IMR-90 (cell line): ENCODE measurements at regions not wholly inside any gene's neighbourhood (a gene's known extent, or its start where the extent isn't known, plus 50 kb on each side); places are given as distances from the start of the nearest gene placed in this dataset.
A peak's percentile ranks its signal among the peaks of the same experiment; 100 is the strongest.

ENCODE experiments used
- ATAC-seq: fragments of 200-7000 bp; cut with Tn5 transposase; 2 replicates; pipeline ENCODE4 v1.9.1; 2020; ENCODE audit warnings: low read depth, mild to moderate bottlenecking, moderate library complexity
- BruUV-seq: library from RNA; stranded (reverse); fragments of 400-500 nt; replicated peaks from 2 replicates; lab custom pipeline; 2021; lab: Mats Ljungman, UMichigan
- CTCF ChIA-PET: fragments of 300-600 bp; formaldehyde crosslinking; extraction: SDS; loops from one replicate; lab custom pipeline; 2021; ENCODE audit warnings: antibody characterized with exemption; lab: Yijun Ruan, JAX
- POLR2A ChIA-PET: fragments of 300-600 bp; sonication (Branson Sonifier 250); formaldehyde crosslinking; loops from one replicate; lab custom pipeline; 2022; ENCODE audit warnings: antibody characterized with exemption; ENCODE audit not compliant: unreplicated experiment; lab: Charles Lee
- DNase-seq: peaks from one replicate; pipeline ENCODE4 v3.0.0; 2013
- H2AFZ ChIP-seq: replicated peaks from 2 replicates; pipeline ENCODE3; 2013; ENCODE audit warnings: low read length, mild to moderate bottlenecking; ENCODE audit not compliant: poor library complexity
- H2AK5ac ChIP-seq: 2 replicates; pipeline ENCODE4 v1.6.1; 2013; ENCODE audit warnings: low read depth, low read length, inconsistent platforms
- H2AK9ac ChIP-seq: replicated peaks from 2 replicates; pipeline ENCODE3; 2013; ENCODE audit warnings: mild to moderate bottlenecking, low read depth, low read length, moderate library complexity; ENCODE audit not compliant: poor library complexity
- H2BK120ac ChIP-seq: 2 replicates; pipeline ENCODE4 v1.6.1; 2013; ENCODE audit warnings: low read depth, low read length, inconsistent platforms
- H2BK15ac ChIP-seq: 3 replicates; pipeline ENCODE4 v1.6.1; 2013; ENCODE audit warnings: low read depth, low read length, inconsistent platforms
- H2BK20ac ChIP-seq: 2 replicates; pipeline ENCODE4 v1.6.1; 2013; ENCODE audit warnings: low read depth, mild to moderate bottlenecking, inconsistent platforms, low read length, moderate library complexity
- H2BK5ac ChIP-seq: 2 replicates; pipeline ENCODE4 v1.6.1; 2013; ENCODE audit warnings: mild to moderate bottlenecking, low read depth, low read length, inconsistent platforms; ENCODE audit not compliant: poor library complexity, severe bottlenecking
- H3K14ac ChIP-seq: replicated peaks from 2 replicates; pipeline ENCODE4 v1.6.1; 2013; ENCODE audit warnings: low read depth, low read length, inconsistent platforms
- H3K18ac ChIP-seq: 2 replicates; pipeline ENCODE4 v1.6.1; 2013; ENCODE audit warnings: low read depth, low read length, control low read depth
- H3K23ac ChIP-seq: 2 replicates; pipeline ENCODE4 v1.6.1; 2013; ENCODE audit warnings: low read depth, low read length, inconsistent platforms
- H3K27ac ChIP-seq: 2 replicates; pipeline ENCODE4 v1.5.1; 2013; ENCODE audit warnings: mild to moderate bottlenecking, control low read depth, low read length; ENCODE audit not compliant: insufficient read depth
- H3K27me3 ChIP-seq: 2 replicates; pipeline ENCODE4 v1.6.1; 2013; ENCODE audit warnings: low read length; ENCODE audit not compliant: control insufficient read depth, insufficient read depth
- H3K36me3 ChIP-seq: 2 replicates; pipeline ENCODE4 v1.6.1; 2013; ENCODE audit warnings: low read length, mixed read lengths; ENCODE audit not compliant: control insufficient read depth, insufficient read depth
- H3K4ac ChIP-seq: 2 replicates; pipeline ENCODE4 v1.6.1; 2013; ENCODE audit warnings: low read depth, low read length, inconsistent platforms
- H3K4me1 ChIP-seq: 2 replicates; pipeline ENCODE4 v1.6.1; 2013; ENCODE audit warnings: low read length, mixed read lengths; ENCODE audit not compliant: control insufficient read depth, insufficient read depth
- H3K4me2 ChIP-seq: 2 replicates; pipeline ENCODE4 v1.6.1; 2013; ENCODE audit warnings: low read depth, mild to moderate bottlenecking, control low read depth, low read length, moderate library complexity
- H3K4me3 ChIP-seq: 2 replicates; pipeline ENCODE4 v1.5.1; 2013; ENCODE audit warnings: low read depth, mild to moderate bottlenecking, control low read depth, low read length, moderate library complexity; ENCODE audit not compliant: insufficient read depth
- H3K56ac ChIP-seq: 2 replicates; pipeline ENCODE4 v1.6.1; 2013; ENCODE audit warnings: low read length, inconsistent platforms; ENCODE audit not compliant: insufficient read depth; ENCODE audit errors: extremely low read depth
- H3K79me1 ChIP-seq, 2 experiments: 2 replicates each; pipeline ENCODE4 v1.6.1; 2013; ENCODE audit warnings: low read length in 2 of 2, inconsistent platforms in 1 of 2, low read depth in 1 of 2
- H3K9ac ChIP-seq: 2 replicates; pipeline ENCODE4 v1.6.1; 2013; ENCODE audit warnings: low read depth, low read length, control low read depth
- H3K9me1 ChIP-seq: 2 replicates; pipeline ENCODE4 v1.6.1; 2013; ENCODE audit warnings: low read length, inconsistent platforms; ENCODE audit not compliant: insufficient read depth
- H3K9me3 ChIP-seq: 2 replicates; pipeline ENCODE4 v1.6.1; 2013; ENCODE audit warnings: low read length; ENCODE audit not compliant: control insufficient read depth, insufficient read depth
- H4K20me1 ChIP-seq: 2 replicates; pipeline ENCODE4 v1.6.1; 2013; ENCODE audit warnings: low read length, inconsistent platforms; ENCODE audit not compliant: insufficient read depth
- H4K5ac ChIP-seq: 2 replicates; pipeline ENCODE4 v1.6.1; 2013; ENCODE audit warnings: mild to moderate bottlenecking, low read depth, low read length, control low read depth
- H4K8ac ChIP-seq, 2 experiments: 2 replicates each; pipeline ENCODE4 v1.6.1; 2013; ENCODE audit warnings: low read depth in 2 of 2, low read length in 2 of 2, control low read depth in 1 of 2, inconsistent platforms in 1 of 2
- H4K91ac ChIP-seq: 2 replicates; pipeline ENCODE4 v1.6.1; 2013; ENCODE audit warnings: low read depth, low read length, inconsistent platforms; ENCODE audit not compliant: insufficient read depth
- BHLHE40 ChIP-seq: fragments of 150-350 bp; IDR thresholded peaks from 2 replicates; pipeline ENCODE4 v1.6.1; 2016; ENCODE audit warnings: mild to moderate bottlenecking, low read depth, low read length
- CEBPB ChIP-seq: IDR thresholded peaks from 2 replicates; pipeline ENCODE4 v1.6.1; 2012; ENCODE audit warnings: low read depth, low read length, improper control_type of control experiment
- CHD1 ChIP-seq: IDR thresholded peaks from 2 replicates; pipeline ENCODE4 v1.6.1; 2012; ENCODE audit warnings: low read depth, low read length, improper control_type of control experiment
- CTCF ChIP-seq: conservative IDR thresholded peaks from 2 replicates; pipeline ENCODE4 v1.5.1; 2012; ENCODE audit warnings: mild to moderate bottlenecking, low read depth, low read length, improper control_type of control experiment
- ELK1 ChIP-seq: fragments of 150-350 bp; IDR thresholded peaks from 2 replicates; pipeline ENCODE4 v1.6.1; 2016; ENCODE audit warnings: low read depth, mild to moderate bottlenecking, low read length, moderate library complexity, borderline replicate concordance
- FOS ChIP-seq: fragments of 150-350 bp; IDR thresholded peaks from 2 replicates; pipeline ENCODE4 v1.6.1; 2016; ENCODE audit warnings: low read depth, low read length
- MAFK ChIP-seq: IDR thresholded peaks from 2 replicates; pipeline ENCODE4 v1.6.1; 2012; ENCODE audit warnings: low read depth, low read length, improper control_type of control experiment
- MAZ ChIP-seq: IDR thresholded peaks from 2 replicates; pipeline ENCODE4 v1.6.1; 2012; ENCODE audit warnings: low read depth, mild to moderate bottlenecking, low read length, improper control_type of control experiment, moderate library complexity, borderline replicate concordance
- MXI1 ChIP-seq: IDR thresholded peaks from 2 replicates; pipeline ENCODE4 v1.6.1; 2012; ENCODE audit warnings: low read depth, mild to moderate bottlenecking, low read length, moderate library complexity, borderline replicate concordance
- NFE2L2 ChIP-seq: fragments of 150-350 bp; IDR thresholded peaks from 2 replicates; pipeline ENCODE4 v1.6.1; 2016; ENCODE audit warnings: low read depth, mild to moderate bottlenecking, low read length
- POLR2A ChIP-seq: IDR thresholded peaks from 2 replicates; pipeline ENCODE4 v1.6.1; 2012; ENCODE audit warnings: mild to moderate bottlenecking, low read depth, low read length
- RAD21 ChIP-seq: IDR thresholded peaks from 2 replicates; pipeline ENCODE4 v1.6.1; 2012; ENCODE audit warnings: low read length, improper control_type of control experiment
- RFX5 ChIP-seq: IDR thresholded peaks from 2 replicates; pipeline ENCODE4 v1.8.0; 2012; ENCODE audit warnings: low read depth, mild to moderate bottlenecking, low read length, moderate library complexity
- SMC3 ChIP-seq: fragments of 150-350 bp; IDR thresholded peaks from 2 replicates; pipeline ENCODE4 v1.6.1; 2016; ENCODE audit warnings: low read depth, mild to moderate bottlenecking, antibody characterized with exemption, low read length, moderate library complexity
- USF2 ChIP-seq: fragments of 150-350 bp; IDR thresholded peaks from 2 replicates; pipeline ENCODE4 v1.6.1; 2017; ENCODE audit warnings: mild to moderate bottlenecking, antibody characterized with exemption, low read length, low read depth
- dilution Hi-C: fragments of 300-500 bp; cut with HindIII; formaldehyde crosslinking; loops from one replicate; pipeline ENCODE4 v1.14.3; 2018; ENCODE audit warnings: low sequenced_read_pairs; ENCODE audit not compliant: unreplicated experiment
- in situ Hi-C: fragments of 300-500 bp; cut with MboI; formaldehyde crosslinking; loops from 3 replicates; pipeline ENCODE4 v1.14.3; 2019; ENCODE audit warnings: low sequenced_read_pairs, inconsistent platforms, mixed read lengths
- intact Hi-C: fragments of 100-400 bp; cut with micrococcal nuclease; formaldehyde crosslinking; loops from 2 replicates; pipeline ENCODE4 v1.10.0; 2022

- ChIA-PET POLR2A (interaction anchor here (0.7 to 1.3 kb wide), 2 partner anchors 8 to 98 kb away, joined by 3 to 4 read pairs; no protein-coding TSS in a partner anchor), CTCF (interaction anchor here (0.6 to 1.3 kb wide), 5 partner anchors 15 to 425 kb away, joined by 3 to 6 read pairs (median 3); no protein-coding TSS in a partner anchor)
- intact Hi-C loops: no loop called here
- no peak for TF ChIP-seq CHD1
- no peak for TF ChIP-seq RFX5
- TF ChIP-seq USF2: no peak
- TF ChIP-seq BHLHE40: no peak
- no peak for TF ChIP-seq ELK1
- no peak for TF ChIP-seq MAZ
- no peak for TF ChIP-seq CTCF
- no peak for TF ChIP-seq CEBPB
- no peak for TF ChIP-seq NFE2L2
- TF ChIP-seq POLR2A: no peak
- TF ChIP-seq FOS: no peak
- TF ChIP-seq MAFK: no peak
- no peak for TF ChIP-seq SMC3
- no peak for TF ChIP-seq MXI1
- no peak for TF ChIP-seq RAD21
- Histone ChIP-seq H3K27ac (peak overlapping the region; percentile 92), H3K4ac (peak overlapping the region; percentile 77; the same call in 1 of the 2 replicates), H2BK15ac (peak overlapping the region; percentile 91; the same call in 2 of the 3 replicates), H3K56ac (peak overlapping the region; percentile 57; the same call in 1 of the 2 replicates), H4K5ac (peak overlapping the region; percentile 96), H3K9me1 (no peaks in the 10 kb centered on the region), H3K79me1 (peaks cover 0 to 6% of the 10 kb centered on the region in 2 experiments; a peak in 2 of 4 replicates), H3K14ac (peak overlapping the region; percentile 49), H3K9ac (peak overlapping the region; percentile 62), H2AK9ac (no peak overlapping the region), H3K9me3 (no peaks in the 10 kb centered on the region; the same call in 1 of the 2 replicates), H2AFZ (no peak overlapping the region), H3K4me1 (peaks cover 14% of the 10 kb centered on the region), H3K36me3 (no peaks in the 10 kb centered on the region), H3K27me3 (no peaks in the 10 kb centered on the region), H3K18ac (peak overlapping the region; percentile 84), H4K20me1 (no peaks in the 10 kb centered on the region), H2AK5ac (peak overlapping the region; percentile 45), H3K23ac (peak overlapping the region; percentile 39; the same call in 1 of the 2 replicates), H3K4me2 (peak overlapping the region; percentile 23; the same call in 1 of the 2 replicates), H4K8ac (peak overlapping the region; percentile 63 to 71), H2BK5ac (peak overlapping the region; percentile 96), H3K4me3 (no peak overlapping the region), H2BK20ac (peak overlapping the region; percentile 89), H2BK120ac (peak overlapping the region; percentile 88), H4K91ac (peak overlapping the region; percentile 54)
- dilution Hi-C loops: no loop called here
- ATAC-seq (no peak), DNase-seq (no peak)
- no TSS peak for BruUV-seq
- in situ Hi-C loops: no loop called here
Observed at GRCh38 chr15:39205081-39205480, 375.8 kb upstream of the THBS1 start.
